Endothelial cell of umbilical vein (primary cell): ENCODE measurements at regions not wholly inside any gene's neighbourhood (a gene's known extent, or its start where the extent isn't known, plus 50 kb on each side); places are given as distances from the start of the nearest gene placed in this dataset.

Experiments used
- EZH2 ChIP-seq: IDR thresholded peaks from 2 replicates; pipeline ENCODE4 v1.6.1; 2012; ENCODE audit warnings: borderline replicate concordance, low read depth, mild to moderate bottlenecking, moderate library complexity, low read length, inconsistent platforms; ENCODE audit not compliant: severe bottlenecking
- FOS ChIP-seq: IDR thresholded peaks from 2 replicates; pipeline ENCODE4 v1.6.1; 2011; ENCODE audit warnings: mild to moderate bottlenecking, low read length, moderate library complexity, borderline replicate concordance; ENCODE audit not compliant: insufficient read depth
- MYC ChIP-seq: IDR thresholded peaks from one replicate; pipeline ENCODE4 v1.6.1; 2011; ENCODE audit warnings: mild to moderate bottlenecking, low read depth, low read length
- POLR2A ChIP-seq: IDR thresholded peaks from 2 replicates; pipeline ENCODE4 v1.6.1; 2012; ENCODE audit warnings: low read depth, mild to moderate bottlenecking, control low read depth, low read length
- POLR2AphosphoS5 ChIP-seq: IDR thresholded peaks from 2 replicates; pipeline ENCODE4 v1.6.1; 2012; ENCODE audit warnings: low read depth, mild to moderate bottlenecking, control low read depth, low read length, moderate library complexity; ENCODE audit not compliant: insufficient read depth
- TF ChIP-seq, protein P1 (sequence below), 2 donors: IDR thresholded peaks; 1 replicate in 1 of 2; 2 replicates in 1 of 2; pipeline ENCODE4 v1.5.1; 2011; ENCODE audit warnings: low read length in 2 of 2, mild to moderate bottlenecking in 2 of 2, moderate library complexity in 2 of 2, control low read depth in 1 of 2, inconsistent platforms in 1 of 2, low read depth in 1 of 2; ENCODE audit not compliant: insufficient read depth in 1 of 2; ENCODE audit errors: extremely low read depth in 1 of 2

DNA sequence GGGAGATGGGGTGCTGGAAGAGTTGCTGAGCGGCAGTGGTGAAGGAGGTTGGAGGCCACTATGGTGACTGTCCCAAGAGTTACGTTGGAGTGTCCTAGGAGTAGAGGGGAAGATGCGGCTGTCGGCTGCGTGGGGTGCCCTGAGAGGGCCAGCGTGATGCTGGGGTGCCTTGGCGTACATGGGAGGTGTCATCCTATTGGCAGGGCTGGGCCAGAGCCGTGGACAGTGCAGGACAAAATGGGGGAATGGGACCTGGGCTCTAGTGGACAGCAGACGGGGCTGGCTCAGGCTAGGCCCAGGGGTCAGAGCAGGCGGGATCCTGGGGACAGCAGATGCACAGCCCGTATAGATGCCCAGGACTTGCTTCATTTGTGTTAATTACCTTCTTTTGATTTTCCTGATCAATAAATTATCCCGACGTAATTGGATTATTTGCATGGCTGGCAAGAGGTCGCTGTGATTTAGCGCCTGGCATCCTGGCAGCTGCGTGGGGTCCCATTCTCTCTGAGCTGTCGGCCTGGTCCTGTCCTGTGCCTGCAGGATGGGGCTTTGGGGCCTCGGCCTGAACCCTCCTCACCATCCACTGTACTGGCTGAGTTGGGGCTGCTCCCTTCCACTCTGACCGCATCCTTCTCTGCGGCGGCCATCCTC is 203.9 kb upstream of the C14orf180 start:
- TF ChIP-seq, protein P1, sequence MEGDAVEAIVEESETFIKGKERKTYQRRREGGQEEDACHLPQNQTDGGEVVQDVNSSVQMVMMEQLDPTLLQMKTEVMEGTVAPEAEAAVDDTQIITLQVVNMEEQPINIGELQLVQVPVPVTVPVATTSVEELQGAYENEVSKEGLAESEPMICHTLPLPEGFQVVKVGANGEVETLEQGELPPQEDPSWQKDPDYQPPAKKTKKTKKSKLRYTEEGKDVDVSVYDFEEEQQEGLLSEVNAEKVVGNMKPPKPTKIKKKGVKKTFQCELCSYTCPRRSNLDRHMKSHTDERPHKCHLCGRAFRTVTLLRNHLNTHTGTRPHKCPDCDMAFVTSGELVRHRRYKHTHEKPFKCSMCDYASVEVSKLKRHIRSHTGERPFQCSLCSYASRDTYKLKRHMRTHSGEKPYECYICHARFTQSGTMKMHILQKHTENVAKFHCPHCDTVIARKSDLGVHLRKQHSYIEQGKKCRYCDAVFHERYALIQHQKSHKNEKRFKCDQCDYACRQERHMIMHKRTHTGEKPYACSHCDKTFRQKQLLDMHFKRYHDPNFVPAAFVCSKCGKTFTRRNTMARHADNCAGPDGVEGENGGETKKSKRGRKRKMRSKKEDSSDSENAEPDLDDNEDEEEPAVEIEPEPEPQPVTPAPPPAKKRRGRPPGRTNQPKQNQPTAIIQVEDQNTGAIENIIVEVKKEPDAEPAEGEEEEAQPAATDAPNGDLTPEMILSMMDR (IDR thresholded peaks at IDR 0.05; ENCODE audit: extremely low read depth in 1 of 2, insufficient read depth in 1 of 2, low read depth in 1 of 2, low read length in 2 of 2) = no peak
- no peak for TF ChIP-seq EZH2
- TF ChIP-seq POLR2AphosphoS5 = no peak
- no peak for TF ChIP-seq POLR2A
- no peak for TF ChIP-seq FOS
- no peak for TF ChIP-seq MYC
